ENCODE measurements at regions not wholly inside any gene's neighbourhood (a gene's known extent, or its start where the extent isn't known, plus 50 kb on each side); places are given as distances from the start of the nearest gene placed in this dataset.

DNA sequence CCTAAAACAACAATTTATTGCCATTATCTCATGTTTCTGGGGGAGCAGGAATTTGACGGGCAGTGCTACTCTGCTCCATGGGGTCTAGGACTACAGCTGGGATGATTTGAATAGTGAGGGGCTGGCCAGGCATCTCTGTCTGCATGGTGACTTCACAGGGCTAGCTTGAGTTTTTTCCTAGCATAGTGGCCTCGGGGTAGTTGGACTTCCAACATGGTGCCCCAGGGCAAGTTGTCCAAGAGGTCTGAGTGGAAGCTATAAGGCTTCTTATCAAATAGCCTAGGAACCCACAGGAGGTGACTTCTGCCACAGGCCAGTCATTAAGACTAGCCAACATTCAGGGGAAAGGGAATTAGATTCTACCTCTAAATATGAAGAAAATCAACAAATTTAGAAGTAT is 92.0 kb upstream of the WLS start:
- H3K36me3 ChIP-seq (replicated peaks in 1 of 2; ENCODE audit: control extremely low read depth in 1 of 2, control insufficient read depth in 1 of 2, extremely low read depth in 1 of 2, insufficient read depth in 2 of 2, low read length in 1 of 2) = no peaks in the 10 kb centered on the region
- CTCF ChIA-PET = no interaction called here
- H3K4me3 ChIP-seq (ENCODE audit: control extremely low read depth in 1 of 5, extremely low read depth in 1 of 5, insufficient read depth in 1 of 5, low read depth in 2 of 5, low read length in 4 of 5) = no peak overlapping the region
- ATAC-seq (ENCODE audit: low read depth) = no peak
- no peaks in the 10 kb centered on the region for H3K27me3 ChIP-seq (replicated peaks in 1 of 4; ENCODE audit: control extremely low read depth in 1 of 4, control insufficient read depth in 3 of 4, insufficient read depth in 4 of 4, low read length in 3 of 4)
- no peaks in the 10 kb centered on the region for H3K79me2 ChIP-seq (ENCODE audit: control insufficient read depth, insufficient read depth, low read length)
- H3K4me2 ChIP-seq (replicated peaks; ENCODE audit: low read depth, low read length, poor library complexity, severe bottlenecking) = no peak overlapping the region
- no peaks in the 10 kb centered on the region for H3K4me1 ChIP-seq (ENCODE audit: control insufficient read depth in 2 of 2, insufficient read depth in 2 of 2, low read length in 2 of 2)
- TF ChIP-seq EZH2 (IDR thresholded peaks at IDR 0.05; ENCODE audit: borderline replicate concordance, insufficient read depth, low read depth, low read length, poor library complexity, severe bottlenecking) = no peak
- TF ChIP-seq, protein P1, sequence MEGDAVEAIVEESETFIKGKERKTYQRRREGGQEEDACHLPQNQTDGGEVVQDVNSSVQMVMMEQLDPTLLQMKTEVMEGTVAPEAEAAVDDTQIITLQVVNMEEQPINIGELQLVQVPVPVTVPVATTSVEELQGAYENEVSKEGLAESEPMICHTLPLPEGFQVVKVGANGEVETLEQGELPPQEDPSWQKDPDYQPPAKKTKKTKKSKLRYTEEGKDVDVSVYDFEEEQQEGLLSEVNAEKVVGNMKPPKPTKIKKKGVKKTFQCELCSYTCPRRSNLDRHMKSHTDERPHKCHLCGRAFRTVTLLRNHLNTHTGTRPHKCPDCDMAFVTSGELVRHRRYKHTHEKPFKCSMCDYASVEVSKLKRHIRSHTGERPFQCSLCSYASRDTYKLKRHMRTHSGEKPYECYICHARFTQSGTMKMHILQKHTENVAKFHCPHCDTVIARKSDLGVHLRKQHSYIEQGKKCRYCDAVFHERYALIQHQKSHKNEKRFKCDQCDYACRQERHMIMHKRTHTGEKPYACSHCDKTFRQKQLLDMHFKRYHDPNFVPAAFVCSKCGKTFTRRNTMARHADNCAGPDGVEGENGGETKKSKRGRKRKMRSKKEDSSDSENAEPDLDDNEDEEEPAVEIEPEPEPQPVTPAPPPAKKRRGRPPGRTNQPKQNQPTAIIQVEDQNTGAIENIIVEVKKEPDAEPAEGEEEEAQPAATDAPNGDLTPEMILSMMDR (IDR thresholded peaks at IDR 0.05) = no peak
- H3K4me1 Mint-ChIP-seq = no peaks in the 10 kb centered on the region
- no peaks in the 10 kb centered on the region for H3K9me3 ChIP-seq (ENCODE audit: control extremely low read depth in 1 of 3, control insufficient read depth in 2 of 3, insufficient read depth in 1 of 3, low read length in 2 of 3)
- POLR2A ChIA-PET = no interaction called here
- H3K27me3 Mint-ChIP-seq = peaks cover 4% of the 10 kb centered on the region
- no peak overlapping the region for H3K27ac Mint-ChIP-seq
- DNase-seq = no peak
- no peaks in the 10 kb centered on the region for H4K20me1 ChIP-seq (ENCODE audit: control insufficient read depth, insufficient read depth, low read length, poor library complexity, severe bottlenecking)
- H2AFZ ChIP-seq (ENCODE audit: insufficient read depth, low read depth, low read length, poor library complexity, severe bottlenecking) = no peak overlapping the region
- H3K9ac ChIP-seq (ENCODE audit: low read length) = no peak overlapping the region
- H3K4me3 Mint-ChIP-seq = no peak overlapping the region
- 100% methylated on average over 1 of the region's 2 CpGs for WGBS (ENCODE audit: insufficient coverage)
- no peak overlapping the region for H3K27ac ChIP-seq (ENCODE audit: low read length in 2 of 2)
- no peaks in the 10 kb centered on the region for H3K9me3 Mint-ChIP-seq (ENCODE audit: insufficient read depth)
- intact Hi-C loops (cut with micrococcal nuclease) = no loop called here

DNA sequence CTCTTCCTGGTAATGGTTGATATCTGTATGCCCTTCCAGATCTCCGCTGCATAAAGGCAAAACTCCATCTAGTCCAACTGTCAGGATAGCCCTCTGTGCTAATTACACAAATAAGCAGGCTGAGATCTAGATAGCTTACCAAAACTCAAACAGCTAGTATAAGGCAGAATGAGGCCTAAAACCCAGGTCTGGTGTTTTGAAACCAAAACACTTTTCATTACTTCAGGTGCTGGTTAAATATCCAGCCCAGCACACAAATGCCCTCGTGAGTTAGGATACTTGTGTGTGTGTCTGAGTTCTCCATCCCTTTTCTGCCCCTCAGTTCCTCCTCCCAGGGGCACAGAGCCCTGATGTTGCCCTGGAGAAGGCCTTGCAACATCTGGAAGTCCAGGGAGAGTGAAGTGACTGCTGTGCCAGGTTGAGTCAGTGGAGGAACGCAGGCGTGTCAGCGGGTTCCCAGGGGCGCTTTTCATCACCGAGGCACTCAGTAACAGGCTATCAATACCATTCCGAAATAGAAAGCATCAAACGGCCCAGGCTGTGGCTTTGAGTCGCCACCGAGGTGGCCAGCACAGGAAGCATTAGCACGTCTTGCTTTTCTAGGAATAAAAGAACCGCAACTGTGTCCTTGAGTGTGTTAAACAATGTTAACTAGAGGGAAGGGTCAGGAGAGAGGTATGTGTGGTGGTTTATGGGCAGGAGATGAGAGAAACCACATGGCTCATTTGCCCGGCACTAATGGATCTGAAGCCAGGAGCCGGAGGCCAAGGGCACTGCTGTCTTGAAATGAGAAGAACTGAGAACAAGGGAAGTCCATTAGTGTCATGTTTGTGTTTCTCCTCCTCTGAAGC is 90.7 kb upstream of the WLS start:
- Mint-ChIP-seq H3K9me3 (ENCODE audit: insufficient read depth) (no peaks in the 10 kb centered on the region), H3K4me1 (no peaks in the 10 kb centered on the region), H3K4me3 (no peak overlapping the region), H3K27ac (no peak overlapping the region), H3K27me3 (peaks cover 4% of the 10 kb centered on the region)
- Histone ChIP-seq H3K9ac (ENCODE audit: low read length) (no peak overlapping the region), H2AFZ (ENCODE audit: insufficient read depth, low read depth, low read length, poor library complexity, severe bottlenecking) (no peak overlapping the region), H3K9me3 (ENCODE audit: control extremely low read depth in 1 of 3, control insufficient read depth in 2 of 3, insufficient read depth in 1 of 3, low read length in 2 of 3) (no peaks in the 10 kb centered on the region), H3K36me3 (replicated peaks in 1 of 2; ENCODE audit: control extremely low read depth in 1 of 2, control insufficient read depth in 1 of 2, extremely low read depth in 1 of 2, insufficient read depth in 2 of 2, low read length in 1 of 2) (no peaks in the 10 kb centered on the region), H3K79me2 (ENCODE audit: control insufficient read depth, insufficient read depth, low read length) (no peaks in the 10 kb centered on the region), H3K27me3 (replicated peaks in 1 of 4; ENCODE audit: control extremely low read depth in 1 of 4, control insufficient read depth in 3 of 4, insufficient read depth in 4 of 4, low read length in 3 of 4) (no peaks in the 10 kb centered on the region), H3K27ac (ENCODE audit: low read length in 2 of 2) (no peak overlapping the region), H4K20me1 (ENCODE audit: control insufficient read depth, insufficient read depth, low read length, poor library complexity, severe bottlenecking) (no peaks in the 10 kb centered on the region), H3K4me3 (ENCODE audit: control extremely low read depth in 1 of 5, extremely low read depth in 1 of 5, insufficient read depth in 1 of 5, low read depth in 2 of 5, low read length in 4 of 5) (no peak overlapping the region), H3K4me1 (ENCODE audit: control insufficient read depth in 2 of 2, insufficient read depth in 2 of 2, low read length in 2 of 2) (no peaks in the 10 kb centered on the region), H3K4me2 (replicated peaks; ENCODE audit: low read depth, low read length, poor library complexity, severe bottlenecking) (no peak overlapping the region)
- ChIA-PET POLR2A (no interaction called here), CTCF (no interaction called here)
- whole genome bisulfite sequencing (ENCODE audit: insufficient coverage) = 86% methylated on average over 14 of the region's 15 CpGs
- DNase-seq (no peak), ATAC-seq (ENCODE audit: low read depth) (no peak)
- TF ChIP-seq, protein P1 (IDR thresholded peaks at IDR 0.05) = no peak
- no peak for TF ChIP-seq EZH2 (IDR thresholded peaks at IDR 0.05; ENCODE audit: borderline replicate concordance, insufficient read depth, low read depth, low read length, poor library complexity, severe bottlenecking)
- intact Hi-C loops (cut with micrococcal nuclease) = no loop called here

Measured in B cell (primary cell).